Prostate gland (tissue), 2 donors: ENCODE measurements at regions not wholly inside any gene's neighbourhood (a gene's known extent, or its start where the extent isn't known, plus 50 kb on each side); places are given as distances from the start of the nearest gene placed in this dataset.
A peak's percentile ranks its signal among the peaks of the same experiment; 100 is the strongest.

Source experiments
- DNase-seq: peaks from one replicate; pipeline ENCODE4 v3.0.0-alpha.2; 2019; ENCODE audit warnings: low spot score
- H3K27ac ChIP-seq, 2 donors: fragments of 200-600 bp; sonication (generic); 2 replicates each; pipeline ENCODE4 v1.5.1; 2017 to 2019
- H3K27me3 ChIP-seq: fragments of 200-600 bp; sonication (generic); replicated peaks from 2 replicates; pipeline ENCODE4 v1.5.1; 2019; ENCODE audit not compliant: insufficient read depth
- H3K36me3 ChIP-seq, 2 donors: fragments of 200-600 bp; sonication (generic); 1 replicate in 1 of 2; 2 replicates in 1 of 2; pipeline versions ENCODE4 v1.5.1 to v1.8.1; 2017 to 2019
- H3K4me1 ChIP-seq: fragments of 200-600 bp; sonication (generic); replicated peaks from 2 replicates; pipeline ENCODE4 v1.5.1; 2019
- H3K4me3 ChIP-seq, 2 donors: fragments of 200-600 bp; sonication (generic); 2 replicates each; pipeline ENCODE4 v1.5.1; 2017 to 2019
- H3K9me3 ChIP-seq: fragments of 200-600 bp; sonication (generic); 2 replicates; pipeline ENCODE4 v1.5.1; 2017
- CTCF ChIP-seq, 4 experiments: fragments of 200-600 bp in 2 of 4; fragments of 450-650 bp in 2 of 4; sonication (generic) in 2 of 4; IDR thresholded peaks; 1 replicate in 3 of 4; 2 replicates in 1 of 4; pipeline ENCODE4 v1.5.1; 2016 to 2019; ENCODE audit warnings: antibody characterized with exemption in 4 of 4, mild to moderate bottlenecking in 2 of 4, moderate library complexity in 2 of 4
- POLR2A ChIP-seq: fragments of 450-650 bp; IDR thresholded peaks from one replicate; pipeline ENCODE4 v1.6.1; 2016; ENCODE audit warnings: antibody characterized with exemption, mild to moderate bottlenecking
- POLR2AphosphoS5 ChIP-seq: sonication (generic); formaldehyde crosslinking; IDR thresholded peaks from one replicate; pipeline ENCODE4 v1.6.1; 2017; ENCODE audit warnings: antibody characterized with exemption
- WGBS: methylation state at CpG from one replicate; pipeline ENCODE4 v1.1.5; 2018; 5-methylcytosine and 5-hydroxymethylcytosine counted together
- intact Hi-C: fragments of 100-400 bp; cut with DNase I; formaldehyde crosslinking; loops from one replicate; pipeline ENCODE4 v1.14.2; 2022

- Histone ChIP-seq H3K27me3 (no peaks in the 10 kb centered on the region), H3K27ac (no peak overlapping the region), H3K9me3 (no peaks in the 10 kb centered on the region), H3K4me1 (no peaks in the 10 kb centered on the region), H3K4me3 (no peak overlapping the region), H3K36me3 (no peaks in the 10 kb centered on the region)
- no peak for TF ChIP-seq CTCF (IDR thresholded peaks at IDR 0.05)
- TF ChIP-seq POLR2AphosphoS5: no peak
- TF ChIP-seq POLR2A: no peak
- intact Hi-C loops: no loop called here
- no peak for DNase-seq
- WGBS: 75% methylated on average over 1 of the region's 1 CpG
Observed at GRCh38 chr1:209158851-209159250, 424.7 kb upstream of the CAMK1G start.

- intact Hi-C loops: no loop called here
- Histone ChIP-seq H3K27me3 (no peaks in the 10 kb centered on the region), H3K4me1 (no peaks in the 10 kb centered on the region), H3K4me3 (no peak overlapping the region), H3K9me3 (no peaks in the 10 kb centered on the region), H3K27ac (no peak overlapping the region), H3K36me3 (no peaks in the 10 kb centered on the region)
- 52% methylated on average over 2 of the region's 2 CpGs for WGBS
- no peak for DNase-seq
- no peak for TF ChIP-seq POLR2AphosphoS5
- TF ChIP-seq CTCF (IDR thresholded peaks at IDR 0.05): no peak
- no peak for TF ChIP-seq POLR2A
Observed at GRCh38 chr1:209160230-209160629, 423.3 kb upstream of the CAMK1G start.

- no peaks in the 10 kb centered on the region for H3K4me1 ChIP-seq
- DNase-seq: no peak
- 81% methylated on average over 3 of the region's 3 CpGs for WGBS
- no peak overlapping the region for H3K27ac ChIP-seq
- no peak for TF ChIP-seq CTCF (IDR thresholded peaks at IDR 0.05)
- no peak for TF ChIP-seq POLR2A
- TF ChIP-seq POLR2AphosphoS5: no peak
- H3K27me3 ChIP-seq: no peaks in the 10 kb centered on the region
- no peak overlapping the region for H3K4me3 ChIP-seq
- intact Hi-C loops: no loop called here
- no peaks in the 10 kb centered on the region for H3K36me3 ChIP-seq
- no peaks in the 10 kb centered on the region for H3K9me3 ChIP-seq
Observed at GRCh38 chr1:209162651-209163050, 420.9 kb upstream of the CAMK1G start.

GRCh38 chr1:209168204-209168603 is 415.3 kb upstream of the CAMK1G start:
- no peak overlapping the region for H3K4me3 ChIP-seq
- no peaks in the 10 kb centered on the region for H3K27me3 ChIP-seq
- H3K4me1 ChIP-seq: no peaks in the 10 kb centered on the region
- no peak overlapping the region for H3K27ac ChIP-seq
- intact Hi-C loops: no loop called here
- peak; percentile 12 for DNase-seq
- TF ChIP-seq POLR2AphosphoS5 (peak; percentile 62), CTCF (IDR thresholded peaks at IDR 0.05) (no peak)
- H3K9me3 ChIP-seq: no peaks in the 10 kb centered on the region
- H3K36me3 ChIP-seq: no peaks in the 10 kb centered on the region

DNA sequence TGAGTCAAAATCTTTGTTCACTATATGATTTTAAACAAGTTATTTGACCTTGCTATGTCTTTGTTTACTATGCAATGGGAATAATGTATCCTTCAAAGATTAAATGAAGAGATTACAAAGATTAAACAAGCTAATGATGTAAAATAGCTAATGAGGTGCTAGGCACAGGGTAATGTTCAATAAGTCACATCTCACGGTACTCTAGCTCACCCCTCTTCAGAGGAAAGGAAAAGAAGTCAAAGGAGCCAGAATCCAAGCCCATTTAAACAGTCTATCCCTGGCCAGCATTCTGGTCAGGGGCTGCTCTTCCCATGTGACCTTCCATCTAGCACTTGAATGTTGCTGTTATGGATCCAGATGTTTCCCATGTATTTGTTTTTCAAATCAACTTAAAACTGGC is 412.4 kb upstream of the CAMK1G start:
- intact Hi-C loops: no loop called here
- Histone ChIP-seq H3K36me3 (no peaks in the 10 kb centered on the region), H3K4me1 (no peaks in the 10 kb centered on the region), H3K4me3 (no peak overlapping the region), H3K27me3 (no peaks in the 10 kb centered on the region), H3K9me3 (no peaks in the 10 kb centered on the region), H3K27ac (no peak overlapping the region)
- 0% methylated on average over 1 of the region's 1 CpG for WGBS
- TF ChIP-seq CTCF (IDR thresholded peaks at IDR 0.05) (no peak), POLR2A (no peak), POLR2AphosphoS5 (no peak)
- DNase-seq: no peak
